Hepatocyte (in vitro differentiated cells): ENCODE measurements at regions not wholly inside any gene's neighbourhood (a gene's known extent, or its start where the extent isn't known, plus 50 kb on each side); places are given as distances from the start of the nearest gene placed in this dataset.

Experiments
- EZH2phosphoT487 ChIP-seq: fragments of 200-600 bp; sonication (generic); IDR thresholded peaks from one replicate; pipeline ENCODE4 v1.6.1; 2018; ENCODE audit warnings: antibody characterized with exemption, mild to moderate bottlenecking, low read depth, moderate library complexity; ENCODE audit not compliant: unreplicated experiment, severe bottlenecking
- TF ChIP-seq, protein P1 (sequence below): fragments of 200-600 bp; sonication (generic); IDR thresholded peaks from 2 replicates; pipeline ENCODE4 v1.5.1; 2016; ENCODE audit warnings: antibody characterized with exemption, mild to moderate bottlenecking; ENCODE audit not compliant: poor library complexity

DNA sequence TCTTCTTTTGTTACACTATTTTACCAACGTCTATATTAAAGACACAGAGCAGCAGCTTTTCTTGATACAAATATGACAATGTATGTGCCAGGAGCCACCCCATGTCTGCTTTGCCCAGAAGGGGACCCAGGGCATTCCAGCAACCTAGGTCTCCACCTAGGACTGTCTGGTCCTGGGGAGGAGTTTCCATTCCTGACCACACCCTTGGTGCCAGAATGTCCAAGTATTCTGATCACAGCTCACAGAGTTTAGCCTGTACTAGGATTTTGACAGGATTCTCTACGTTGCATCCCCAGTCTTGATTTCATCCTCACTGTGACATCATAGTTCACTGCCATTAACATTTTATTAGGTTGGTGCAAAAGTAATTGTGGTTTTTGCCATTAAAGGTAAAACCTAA, 224.7 kb downstream of the SREK1 start:
- TF ChIP-seq, protein P1, sequence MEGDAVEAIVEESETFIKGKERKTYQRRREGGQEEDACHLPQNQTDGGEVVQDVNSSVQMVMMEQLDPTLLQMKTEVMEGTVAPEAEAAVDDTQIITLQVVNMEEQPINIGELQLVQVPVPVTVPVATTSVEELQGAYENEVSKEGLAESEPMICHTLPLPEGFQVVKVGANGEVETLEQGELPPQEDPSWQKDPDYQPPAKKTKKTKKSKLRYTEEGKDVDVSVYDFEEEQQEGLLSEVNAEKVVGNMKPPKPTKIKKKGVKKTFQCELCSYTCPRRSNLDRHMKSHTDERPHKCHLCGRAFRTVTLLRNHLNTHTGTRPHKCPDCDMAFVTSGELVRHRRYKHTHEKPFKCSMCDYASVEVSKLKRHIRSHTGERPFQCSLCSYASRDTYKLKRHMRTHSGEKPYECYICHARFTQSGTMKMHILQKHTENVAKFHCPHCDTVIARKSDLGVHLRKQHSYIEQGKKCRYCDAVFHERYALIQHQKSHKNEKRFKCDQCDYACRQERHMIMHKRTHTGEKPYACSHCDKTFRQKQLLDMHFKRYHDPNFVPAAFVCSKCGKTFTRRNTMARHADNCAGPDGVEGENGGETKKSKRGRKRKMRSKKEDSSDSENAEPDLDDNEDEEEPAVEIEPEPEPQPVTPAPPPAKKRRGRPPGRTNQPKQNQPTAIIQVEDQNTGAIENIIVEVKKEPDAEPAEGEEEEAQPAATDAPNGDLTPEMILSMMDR, result no peak
- no peak for TF ChIP-seq EZH2phosphoT487
